ENCODE measurements at regions not wholly inside any gene's neighbourhood (a gene's known extent, or its start where the extent isn't known, plus 50 kb on each side); places are given as distances from the start of the nearest gene placed in this dataset.

DNA sequence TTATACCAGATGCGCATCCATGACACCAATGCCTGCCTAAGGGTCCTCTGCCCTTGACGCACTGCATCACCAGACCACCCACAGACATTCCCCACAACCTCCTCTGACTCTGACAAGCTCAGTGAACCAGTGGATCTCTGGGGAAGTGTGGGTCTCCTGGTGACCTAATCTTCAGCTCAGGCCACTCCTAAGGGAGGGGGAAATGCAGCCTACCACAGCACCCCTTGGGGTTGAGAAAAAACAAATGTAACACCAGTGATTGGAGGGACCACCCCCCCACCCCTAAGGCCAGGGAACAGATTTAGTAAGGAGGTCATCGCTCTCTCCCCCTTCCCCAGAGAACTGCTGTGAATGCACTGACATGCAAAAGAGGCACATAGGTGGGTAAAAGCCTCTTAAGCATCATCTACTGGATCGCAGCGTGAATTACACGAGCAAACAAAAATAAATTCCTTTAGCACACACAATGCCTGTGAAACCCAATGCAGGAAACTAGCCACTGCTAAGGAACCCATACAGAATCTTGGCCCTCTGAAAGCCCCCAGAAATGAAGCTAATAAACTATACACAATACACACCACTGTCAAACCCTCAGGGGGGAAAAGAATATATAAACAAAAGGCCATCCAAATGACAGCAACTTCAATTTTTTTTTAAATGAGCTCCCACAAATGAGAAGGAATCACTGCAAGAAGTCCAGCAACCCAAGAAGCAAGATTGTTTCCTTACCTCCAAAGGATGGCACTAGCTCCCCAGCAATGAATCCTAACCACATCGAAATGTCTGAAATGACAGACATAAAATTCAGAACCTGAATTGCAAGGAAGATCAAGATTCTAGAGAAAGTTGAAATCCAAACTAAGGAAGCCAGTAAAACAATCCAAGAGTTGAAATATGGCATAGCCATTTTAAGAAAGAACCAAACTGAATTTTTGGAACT is 513.7 kb upstream of the PTGER4 start:
- WGBS, 2 donors: 69 to 88% methylated on average over 7 of the region's 7 CpGs

DNA sequence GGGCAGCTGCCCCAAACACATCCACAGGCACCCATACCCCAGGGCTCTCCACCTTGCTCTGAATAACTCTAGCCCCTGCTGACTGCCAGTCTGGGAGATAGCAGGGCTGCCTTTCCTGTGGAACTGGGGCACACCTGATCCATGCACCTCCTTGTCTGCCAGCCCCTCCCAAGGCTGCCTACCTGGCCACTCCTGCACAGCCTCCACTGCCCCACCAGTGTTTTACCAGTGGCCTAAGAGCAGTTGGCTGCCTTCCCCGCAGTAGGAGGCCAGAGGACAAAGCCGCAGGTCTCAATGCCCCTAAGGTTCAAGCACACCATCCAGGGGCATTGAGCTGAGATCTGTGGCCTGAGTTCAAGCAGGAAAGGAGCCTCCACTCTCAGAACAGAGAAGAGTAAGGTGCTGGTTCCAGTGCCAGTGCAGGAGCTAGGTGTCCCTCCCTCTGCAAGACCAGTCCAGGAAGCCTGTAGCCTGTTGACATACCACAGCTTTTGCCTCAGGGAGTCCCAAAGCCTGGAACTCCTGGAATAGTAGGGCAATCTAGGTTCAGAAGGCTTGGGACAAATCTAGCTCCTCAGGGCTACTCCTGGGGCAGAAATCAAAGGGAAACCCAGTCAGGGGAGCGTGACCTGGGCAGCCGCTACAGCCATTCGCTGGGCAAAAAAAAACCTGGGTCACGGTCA is 514.5 kb upstream of the PTGER4 start:
- DNase-seq (no peak), ATAC-seq (ENCODE audit: insufficient read depth, low FRiP score) (no peak)
- Histone ChIP-seq H3K27me3 (ENCODE audit: control insufficient read depth in 3 of 3, insufficient read depth in 3 of 3, low read length in 2 of 3) (no peaks in the 10 kb centered on the region), H3K27ac (ENCODE audit: low read depth in 1 of 2, low read length in 1 of 2) (no peak overlapping the region), H3K36me3 (ENCODE audit: control insufficient read depth in 4 of 4, insufficient read depth in 4 of 4, low read length in 4 of 4) (no peaks in the 10 kb centered on the region), H3K4me3 (no peak overlapping the region), H3K9me3 (ENCODE audit: control insufficient read depth in 4 of 4, insufficient read depth in 3 of 4, low read length in 3 of 4) (peaks cover 0 to 4% (median 0%) of the 10 kb centered on the region in 4 donors), H3K9ac (ENCODE audit: insufficient read depth in 1 of 2, low read length in 2 of 2) (no peak overlapping the region), H3K4me1 (ENCODE audit: control insufficient read depth in 5 of 5, insufficient read depth in 5 of 5, low read length in 5 of 5) (no peaks in the 10 kb centered on the region)
- WGBS, 2 donors: 95 to 97% methylated on average over 6 of the region's 6 CpGs
- TF ChIP-seq, protein P1, sequence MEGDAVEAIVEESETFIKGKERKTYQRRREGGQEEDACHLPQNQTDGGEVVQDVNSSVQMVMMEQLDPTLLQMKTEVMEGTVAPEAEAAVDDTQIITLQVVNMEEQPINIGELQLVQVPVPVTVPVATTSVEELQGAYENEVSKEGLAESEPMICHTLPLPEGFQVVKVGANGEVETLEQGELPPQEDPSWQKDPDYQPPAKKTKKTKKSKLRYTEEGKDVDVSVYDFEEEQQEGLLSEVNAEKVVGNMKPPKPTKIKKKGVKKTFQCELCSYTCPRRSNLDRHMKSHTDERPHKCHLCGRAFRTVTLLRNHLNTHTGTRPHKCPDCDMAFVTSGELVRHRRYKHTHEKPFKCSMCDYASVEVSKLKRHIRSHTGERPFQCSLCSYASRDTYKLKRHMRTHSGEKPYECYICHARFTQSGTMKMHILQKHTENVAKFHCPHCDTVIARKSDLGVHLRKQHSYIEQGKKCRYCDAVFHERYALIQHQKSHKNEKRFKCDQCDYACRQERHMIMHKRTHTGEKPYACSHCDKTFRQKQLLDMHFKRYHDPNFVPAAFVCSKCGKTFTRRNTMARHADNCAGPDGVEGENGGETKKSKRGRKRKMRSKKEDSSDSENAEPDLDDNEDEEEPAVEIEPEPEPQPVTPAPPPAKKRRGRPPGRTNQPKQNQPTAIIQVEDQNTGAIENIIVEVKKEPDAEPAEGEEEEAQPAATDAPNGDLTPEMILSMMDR (IDR thresholded peaks at IDR 0.05; ENCODE audit: control extremely low read depth, extremely low read depth): no peak

More for the DNA sequence above, 513.7 kb upstream of the PTGER4 start:
- Histone ChIP-seq H3K36me3 (ENCODE audit: control insufficient read depth in 4 of 4, insufficient read depth in 4 of 4, low read length in 4 of 4) (no peaks in the 10 kb centered on the region), H3K27me3 (ENCODE audit: control insufficient read depth in 3 of 3, insufficient read depth in 3 of 3, low read length in 2 of 3) (no peaks in the 10 kb centered on the region), H3K9me3 (ENCODE audit: control insufficient read depth in 4 of 4, insufficient read depth in 3 of 4, low read length in 3 of 4) (peaks cover 0 to 6% (median 0%) of the 10 kb centered on the region in 4 donors), H3K27ac (ENCODE audit: low read depth in 1 of 2, low read length in 1 of 2) (no peak overlapping the region), H3K9ac (ENCODE audit: insufficient read depth in 1 of 2, low read length in 2 of 2) (no peak overlapping the region), H3K4me3 (no peak overlapping the region), H3K4me1 (ENCODE audit: control insufficient read depth in 5 of 5, insufficient read depth in 5 of 5, low read length in 5 of 5) (no peaks in the 10 kb centered on the region)
- no peak for ATAC-seq (ENCODE audit: insufficient read depth, low FRiP score)
- TF ChIP-seq, protein P1 (IDR thresholded peaks at IDR 0.05; ENCODE audit: control extremely low read depth, extremely low read depth): no peak
- peak in 2 of 3 donors; percentile 8 to 25 for DNase-seq

DNA sequence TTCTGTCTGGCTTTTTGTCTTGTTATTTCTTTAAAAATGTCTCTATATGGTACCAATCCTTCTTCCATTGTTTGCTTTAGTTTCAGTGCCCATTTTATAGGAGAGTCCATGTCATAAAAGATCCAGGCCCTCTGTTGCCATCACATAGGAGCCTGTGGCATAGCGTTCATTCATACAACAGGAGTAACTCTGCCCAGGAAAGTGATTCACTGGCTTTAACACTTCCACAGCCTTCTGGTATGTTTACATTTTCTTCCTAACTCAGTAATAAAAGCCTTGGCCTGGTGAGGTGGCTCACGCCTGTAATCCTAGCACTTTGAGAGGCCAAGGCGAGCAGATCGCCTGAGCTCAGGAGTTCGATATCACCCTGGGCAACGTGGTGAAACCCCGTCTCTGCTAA is 519.3 kb upstream of the PTGER4 start:
- TF ChIP-seq, protein P1 (IDR thresholded peaks at IDR 0.05; ENCODE audit: control extremely low read depth, extremely low read depth): no peak
- WGBS, 2 donors: 93 to 94% methylated on average over 7 of the region's 7 CpGs
- no peak for ATAC-seq (ENCODE audit: insufficient read depth, low FRiP score)
- H3K36me3 ChIP-seq (ENCODE audit: control insufficient read depth in 4 of 4, insufficient read depth in 4 of 4, low read length in 4 of 4): no peaks in the 10 kb centered on the region
- no peaks in the 10 kb centered on the region for H3K27me3 ChIP-seq (ENCODE audit: control insufficient read depth in 3 of 3, insufficient read depth in 3 of 3, low read length in 2 of 3)
- no peaks in the 10 kb centered on the region for H3K9me3 ChIP-seq (ENCODE audit: control insufficient read depth in 4 of 4, insufficient read depth in 3 of 4, low read length in 3 of 4)
- H3K4me3 ChIP-seq: no peak overlapping the region
- H3K4me1 ChIP-seq (ENCODE audit: control insufficient read depth in 5 of 5, insufficient read depth in 5 of 5, low read length in 5 of 5): no peaks in the 10 kb centered on the region
- DNase-seq: no peak
- H3K9ac ChIP-seq (ENCODE audit: insufficient read depth in 1 of 2, low read length in 2 of 2): no peak overlapping the region
- H3K27ac ChIP-seq (ENCODE audit: low read depth in 1 of 2, low read length in 1 of 2): no peak overlapping the region
